22Rv1 (cell line): ENCODE measurements at regions not wholly inside any gene's neighbourhood (a gene's known extent, or its start where the extent isn't known, plus 50 kb on each side); places are given as distances from the start of the nearest gene placed in this dataset.

Experiments
- CTCF ChIP-seq: fragments of 450-650 bp; IDR thresholded peaks from 2 replicates; pipeline ENCODE4 v1.5.1; 2017; ENCODE audit warnings: mild to moderate bottlenecking
- ZFX ChIP-seq: fragments of 450-650 bp; IDR thresholded peaks from 2 replicates; pipeline ENCODE4 v1.6.1; 2017; ENCODE audit warnings: antibody characterized with exemption, borderline replicate concordance

- TF ChIP-seq CTCF = no peak
- TF ChIP-seq ZFX = no peak
Measured at GRCh38 chr10:1920127-1920526, 182.8 kb upstream of the ADARB2 start.
